GM19324 (cell line): ENCODE measurements at regions not wholly inside any gene's neighbourhood (a gene's known extent, or its start where the extent isn't known, plus 50 kb on each side); places are given as distances from the start of the nearest gene placed in this dataset.

Source experiments
- ATAC-seq: cut with Tn5 transposase; IDR thresholded peaks from one replicate; pipeline ENCODE4 v1.9.1; 2021; ENCODE audit warnings: mild to moderate bottlenecking, moderate library complexity; ENCODE audit not compliant: unreplicated experiment, low FRiP score

GRCh38 chr2:193583638-193584400 is 1389.1 kb upstream of the TMEFF2 start:
- no peak for ATAC-seq

GRCh38 chr2:193581807-193582206 is 1387.1 kb upstream of the TMEFF2 start:
- ATAC-seq: no peak

- no peak for ATAC-seq
These were observed 1385.6 kb upstream of the TMEFF2 start for GRCh38 chr2:193580176-193580950.

DNA sequence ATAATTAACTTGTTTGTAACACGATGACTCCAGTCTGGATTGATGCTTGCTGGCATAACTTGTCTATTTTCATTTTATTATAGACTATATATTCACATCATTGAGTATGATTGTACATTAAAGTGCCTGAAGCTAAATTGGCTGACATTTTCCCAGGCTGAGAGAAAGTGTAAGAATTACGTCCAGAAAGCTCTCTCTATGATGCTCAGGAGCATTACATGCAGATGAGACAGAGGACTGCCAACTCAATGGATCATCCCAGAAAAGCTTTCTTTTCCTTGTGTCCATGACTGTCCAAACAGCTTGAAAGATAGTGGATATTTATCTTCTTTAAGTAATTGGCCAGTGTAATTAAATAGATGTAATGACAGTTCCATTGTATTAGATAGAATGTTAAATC is 1372.2 kb upstream of the TMEFF2 start:
- no peak for ATAC-seq

DNA sequence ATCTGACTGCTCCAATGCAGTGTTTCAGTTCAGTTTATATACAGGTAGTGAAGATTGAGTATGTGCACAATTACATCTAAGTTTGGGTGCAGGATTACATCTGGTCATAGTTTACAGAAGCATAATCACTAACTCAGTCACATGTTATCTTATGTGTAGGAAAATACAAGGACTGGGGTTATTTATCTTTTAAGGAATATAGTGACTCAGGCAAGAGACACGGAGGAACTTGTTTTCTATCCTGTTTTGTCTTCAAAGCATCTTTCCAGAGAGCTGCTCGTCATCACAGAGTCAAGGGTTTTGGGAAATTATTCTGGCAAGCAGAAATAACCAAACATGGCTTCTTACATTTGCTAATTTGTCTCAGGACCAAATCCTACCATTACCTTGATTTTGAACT is 1371.5 kb upstream of the TMEFF2 start:
- ATAC-seq: no peak

GRCh38 chr2:193562031-193562430 is 1367.3 kb upstream of the TMEFF2 start:
- ATAC-seq: no peak

GRCh38 chr2:193561054-193561453 is 1366.3 kb upstream of the TMEFF2 start:
- no peak for ATAC-seq

GRCh38 chr2:193556766-193557470 is 1362.2 kb upstream of the TMEFF2 start:
- no peak for ATAC-seq

DNA sequence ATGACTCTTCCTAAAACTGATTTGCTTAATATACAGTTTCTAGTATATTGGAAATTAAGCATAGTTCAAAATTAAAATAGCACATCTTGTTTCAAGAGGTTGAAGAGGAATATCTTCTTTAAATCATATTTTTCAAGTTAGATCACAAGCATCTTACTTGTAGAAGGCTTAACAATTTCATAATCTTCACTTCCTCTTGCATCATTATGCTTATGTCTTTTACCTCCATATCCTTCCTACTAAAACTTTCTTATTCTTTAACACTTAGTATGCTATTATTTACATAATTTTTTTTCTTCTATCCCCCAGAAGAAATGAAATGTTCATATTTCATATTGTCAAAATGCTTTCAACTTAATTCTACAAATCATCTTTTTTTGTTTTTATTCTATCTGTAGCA is 1354.9 kb upstream of the TMEFF2 start:
- no peak for ATAC-seq

- ATAC-seq: peak; percentile 57
These were observed 1348.0 kb upstream of the TMEFF2 start for GRCh38 chr2:193542762-193543161.

DNA sequence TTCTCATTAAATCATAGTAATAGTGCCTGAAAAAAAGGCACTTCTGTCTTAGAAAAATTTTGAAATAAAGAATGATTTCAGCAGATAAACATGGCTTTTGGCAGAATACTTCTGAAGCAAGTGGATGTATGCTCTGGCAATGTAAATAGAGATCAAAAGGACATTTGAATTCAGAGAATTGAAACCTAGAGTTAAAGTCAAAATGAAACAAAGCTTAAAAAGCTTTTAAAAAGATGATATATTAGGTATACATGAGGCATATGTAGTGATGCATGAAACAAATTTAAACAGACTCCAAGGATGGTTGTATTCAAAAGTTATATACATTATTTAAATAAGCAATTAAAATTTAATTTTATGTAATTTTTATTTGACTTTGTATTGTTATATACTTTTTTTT is 1344.5 kb upstream of the TMEFF2 start:
- no peak for ATAC-seq

- no peak for ATAC-seq
These were observed 1343.3 kb upstream of the TMEFF2 start for GRCh38 chr2:193538061-193538460.

DNA sequence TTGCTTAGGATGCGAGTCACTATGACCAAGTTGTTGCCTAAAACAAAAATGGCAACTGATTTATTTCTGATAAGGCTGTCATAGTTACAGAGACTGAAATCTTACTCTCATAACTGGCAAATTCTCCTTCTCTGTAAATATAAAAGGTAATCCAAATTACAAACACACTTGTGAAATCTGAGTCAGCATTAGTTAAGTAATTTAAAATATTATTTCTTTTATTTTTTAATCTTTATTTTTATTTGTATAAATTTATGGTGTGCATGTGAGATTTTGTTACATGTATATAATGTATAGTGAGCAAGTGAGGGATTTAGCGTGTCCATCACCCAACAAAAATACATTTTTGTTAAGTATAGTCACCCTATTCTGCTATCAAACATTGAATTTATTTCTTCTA is 1342.8 kb upstream of the TMEFF2 start:
- no peak for ATAC-seq

DNA sequence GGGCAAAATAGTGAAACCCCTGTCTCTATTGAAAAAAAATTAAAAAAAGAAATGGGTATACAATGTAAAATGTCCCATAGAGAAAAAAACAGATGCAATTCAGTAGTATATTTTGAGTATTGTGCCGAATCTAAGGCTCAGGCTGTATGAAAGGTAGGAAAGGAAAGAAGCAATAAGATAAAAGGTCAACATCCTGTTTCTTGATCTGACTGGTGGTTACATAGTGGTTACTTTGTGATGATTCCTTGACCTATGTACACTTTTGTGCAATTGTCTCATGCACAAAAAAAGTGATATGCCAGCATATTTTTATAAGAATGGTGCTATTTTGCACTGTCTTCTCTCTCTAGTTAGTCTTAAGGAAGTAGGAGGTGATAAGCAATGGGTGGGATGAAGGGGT is 1333.7 kb upstream of the TMEFF2 start:
- no peak for ATAC-seq

DNA sequence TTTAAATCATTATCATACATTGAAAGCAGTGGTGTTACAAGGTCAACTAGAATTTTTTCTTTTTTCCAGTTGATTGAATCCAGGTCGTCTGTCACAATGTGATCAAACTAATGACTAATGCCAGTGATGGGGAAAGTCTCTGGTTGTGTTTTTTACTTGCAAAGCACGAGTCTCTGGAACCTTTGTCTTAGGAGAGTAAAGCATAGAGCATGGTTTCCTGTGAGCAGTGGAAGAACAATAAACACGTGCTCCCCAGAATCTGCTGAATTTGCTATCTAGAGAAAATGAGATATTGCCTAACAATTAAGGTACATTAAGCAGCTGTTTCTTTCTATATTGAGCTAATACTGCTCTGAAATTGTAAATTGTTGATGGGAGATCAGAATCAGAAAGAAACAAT is 1332.4 kb upstream of the TMEFF2 start:
- no peak for ATAC-seq

- ATAC-seq: no peak
These were observed 1328.9 kb upstream of the TMEFF2 start for GRCh38 chr2:193523662-193524061.

GRCh38 chr2:193521523-193521922 is 1326.8 kb upstream of the TMEFF2 start:
- ATAC-seq: no peak

- ATAC-seq: no peak
These were observed 1326.2 kb upstream of the TMEFF2 start for GRCh38 chr2:193520709-193521458.

DNA sequence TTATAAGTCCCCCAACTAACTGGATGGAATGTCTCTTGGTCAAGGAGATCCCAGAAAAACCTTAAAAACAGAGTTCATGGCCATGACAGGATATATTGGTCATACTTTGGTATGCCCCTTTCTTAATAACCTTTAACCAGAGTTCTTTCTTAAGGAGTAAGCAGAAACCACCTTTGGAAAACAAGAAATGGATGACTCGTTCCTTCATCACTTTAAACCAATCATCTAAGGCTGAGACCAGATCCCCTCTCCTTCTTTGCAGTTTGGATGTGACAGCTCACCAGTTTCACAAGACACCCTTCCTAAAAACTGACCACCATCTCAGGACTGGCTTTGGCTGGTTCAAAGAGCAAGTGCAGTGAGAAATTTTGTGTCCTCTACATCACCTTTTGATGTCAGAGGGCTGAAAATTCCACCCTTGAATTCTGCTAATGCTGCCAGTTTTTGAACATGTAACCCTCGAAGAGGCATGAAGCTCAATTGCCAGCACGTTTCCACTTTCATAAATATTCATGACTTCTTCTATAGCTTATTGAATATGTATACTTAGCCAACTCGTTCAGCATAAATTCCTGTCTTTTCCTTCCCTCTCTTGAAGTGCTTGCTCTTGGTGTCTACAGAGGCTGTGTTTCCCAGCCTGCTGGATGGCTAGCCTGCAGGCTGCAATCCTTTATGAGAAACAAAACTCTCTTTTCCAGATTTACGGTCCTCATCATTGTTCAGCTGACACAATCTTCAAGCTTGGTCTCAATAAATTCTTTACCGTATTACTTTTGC is 1323.5 kb upstream of the TMEFF2 start:
- ATAC-seq: no peak

DNA sequence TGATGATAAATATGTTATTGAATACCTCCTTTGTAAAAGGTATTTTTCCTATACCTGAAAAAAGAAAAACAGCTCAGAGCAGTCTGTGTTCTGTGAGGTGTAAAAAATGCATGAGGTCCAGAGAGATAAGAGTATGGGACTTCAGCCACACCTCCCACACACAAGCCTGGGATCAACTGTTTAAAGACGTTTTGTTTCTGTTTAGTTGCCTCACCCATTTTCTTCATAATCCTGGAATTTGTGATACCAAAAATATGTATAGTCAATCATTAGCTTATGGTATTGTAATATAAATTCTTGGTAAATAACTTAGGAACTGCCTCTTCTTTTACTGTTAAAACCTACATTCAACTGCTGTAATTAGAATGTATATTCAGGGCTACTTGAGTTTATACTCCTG is 1322.9 kb upstream of the TMEFF2 start:
- no peak for ATAC-seq
